NCI-H1105 (cell line): ENCODE measurements at regions not wholly inside any gene's neighbourhood (a gene's known extent, or its start where the extent isn't known, plus 50 kb on each side); places are given as distances from the start of the nearest gene placed in this dataset.
A peak's percentile ranks its signal among the peaks of the same experiment; 100 is the strongest.

Source experiments
- DNase-seq: peaks from one replicate; lab custom pipeline; 2025; lab: John Stamatoyannopoulos, UW

- no peak for DNase-seq
Measured at GRCh38 chr4:163622379-163623035, 128.0 kb downstream of the TMA16 start.

- DNase-seq: no peak
Measured at GRCh38 chr4:163623787-163624186, 129.3 kb downstream of the TMA16 start.

- DNase-seq: no peak
Measured at GRCh38 chr4:163624727-163625126, 130.2 kb downstream of the TMA16 start.

- DNase-seq: no peak
Measured at GRCh38 chr4:163631288-163631687, 136.8 kb downstream of the TMA16 start.

GRCh38 chr4:163638909-163639308, 144.4 kb downstream of the TMA16 start:
- DNase-seq: no peak

- DNase-seq: no peak
Measured at GRCh38 chr4:163649557-163650091, 155.1 kb downstream of the TMA16 start.

- no peak for DNase-seq
Measured at GRCh38 chr4:163651761-163652160, 157.3 kb downstream of the TMA16 start.

GRCh38 chr4:163654621-163655020, 160.1 kb downstream of the TMA16 start:
- DNase-seq: no peak

DNA sequence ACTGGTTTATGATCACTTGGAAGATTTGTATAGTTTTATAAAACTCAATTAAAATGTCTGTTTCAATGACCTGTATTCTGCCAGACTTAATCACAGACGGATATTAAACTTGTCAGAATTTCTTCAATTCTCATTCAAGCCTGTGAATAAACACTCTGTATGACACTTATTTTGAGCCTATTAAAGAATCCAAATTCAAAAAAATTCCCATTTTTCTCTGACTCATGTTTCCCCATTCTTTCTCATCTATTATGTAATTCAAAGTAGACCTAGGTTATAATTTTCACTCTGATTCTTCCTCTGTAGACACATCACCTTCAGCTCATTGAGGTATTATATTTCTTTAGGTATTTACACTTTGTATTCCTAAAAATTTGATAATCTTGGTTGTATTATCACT, 166.1 kb downstream of the TMA16 start:
- DNase-seq: no peak

DNA sequence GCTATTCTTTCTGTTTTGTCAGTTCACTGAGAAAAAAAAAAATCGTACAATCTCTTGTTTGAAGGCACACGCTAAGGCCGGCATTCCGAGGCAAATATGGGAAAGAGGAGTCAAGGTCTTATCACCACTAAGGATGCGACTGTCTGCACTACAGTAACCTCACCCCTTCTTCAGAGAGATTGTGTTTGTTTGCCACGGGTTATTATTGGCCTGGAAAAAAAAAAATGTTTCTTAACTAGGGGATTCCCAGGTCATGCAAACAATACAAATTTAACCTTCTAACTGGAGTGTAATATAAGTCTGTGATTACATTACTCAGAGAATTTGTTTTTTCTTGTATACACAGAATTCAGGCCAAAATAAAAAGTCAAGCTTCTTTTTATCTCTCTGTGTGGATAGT, 168.3 kb downstream of the TMA16 start:
- no peak for DNase-seq

GRCh38 chr4:163663454-163664225, 169.2 kb downstream of the TMA16 start:
- no peak for DNase-seq

DNA sequence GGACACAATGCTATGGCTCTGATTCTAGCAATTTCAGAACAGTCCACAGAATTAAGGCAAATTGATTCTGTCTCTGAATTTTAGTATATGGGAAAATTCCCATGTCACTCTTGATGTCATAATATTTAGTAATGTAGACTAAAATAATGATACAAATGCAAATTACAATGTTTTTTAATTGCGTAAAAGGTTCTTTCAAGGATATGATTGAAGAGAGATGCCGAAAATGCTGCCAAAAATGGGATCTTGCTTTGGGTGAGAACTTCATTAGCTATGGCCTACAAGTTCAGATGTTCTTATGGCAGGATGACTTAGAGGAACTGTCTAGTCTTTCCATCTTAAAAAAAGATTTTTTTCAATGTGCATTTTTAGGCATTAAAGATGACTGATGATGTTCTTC, 170.6 kb downstream of the TMA16 start:
- no peak for DNase-seq

GRCh38 chr4:163665521-163666331, 171.2 kb downstream of the TMA16 start:
- DNase-seq: no peak

DNA sequence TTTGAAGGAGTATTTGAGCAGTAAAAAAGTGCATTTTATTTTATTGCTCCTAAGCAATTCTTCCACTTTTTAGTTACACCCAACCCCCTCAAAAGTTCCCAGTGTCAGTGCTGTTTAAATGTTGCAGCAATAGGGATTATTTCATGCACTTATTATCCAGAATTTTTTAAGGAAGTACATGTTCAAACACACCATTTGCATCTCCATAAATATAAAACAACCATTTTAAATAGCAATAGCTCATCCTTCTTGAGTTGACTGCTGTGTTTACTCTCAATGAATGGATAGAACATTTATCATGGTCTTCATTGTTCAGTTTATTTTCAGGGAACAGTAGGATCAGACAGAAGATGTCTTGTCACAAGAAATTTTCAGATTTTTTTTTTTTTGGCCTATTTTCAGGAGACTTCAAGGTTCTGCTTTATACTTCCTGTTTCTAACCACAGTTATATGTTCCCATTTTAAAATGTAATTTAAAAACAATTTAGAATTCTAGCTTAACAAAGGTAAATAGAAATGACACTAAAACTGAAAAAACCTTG, 171.9 kb downstream of the TMA16 start:
- DNase-seq: no peak

DNA sequence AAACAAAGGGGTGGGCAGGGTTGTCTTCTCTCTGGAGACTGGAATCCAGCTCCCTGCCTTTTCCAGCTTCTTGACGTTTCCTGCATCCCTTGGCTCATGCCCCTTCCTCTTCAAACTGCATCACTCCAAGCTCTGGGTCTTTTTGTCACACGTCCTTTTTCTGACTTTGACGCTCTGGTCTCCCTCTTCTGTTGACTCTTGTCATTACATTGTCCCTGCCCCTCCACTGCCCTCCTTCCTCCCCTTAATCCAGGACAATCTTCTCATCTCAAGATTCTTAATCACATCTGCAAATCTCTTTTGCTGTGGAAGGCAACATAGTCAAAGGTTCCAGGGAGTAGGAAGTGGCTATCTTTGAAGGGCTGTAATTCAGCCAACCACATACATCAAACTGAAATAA, 178.3 kb downstream of the TMA16 start:
- no peak for DNase-seq

DNA sequence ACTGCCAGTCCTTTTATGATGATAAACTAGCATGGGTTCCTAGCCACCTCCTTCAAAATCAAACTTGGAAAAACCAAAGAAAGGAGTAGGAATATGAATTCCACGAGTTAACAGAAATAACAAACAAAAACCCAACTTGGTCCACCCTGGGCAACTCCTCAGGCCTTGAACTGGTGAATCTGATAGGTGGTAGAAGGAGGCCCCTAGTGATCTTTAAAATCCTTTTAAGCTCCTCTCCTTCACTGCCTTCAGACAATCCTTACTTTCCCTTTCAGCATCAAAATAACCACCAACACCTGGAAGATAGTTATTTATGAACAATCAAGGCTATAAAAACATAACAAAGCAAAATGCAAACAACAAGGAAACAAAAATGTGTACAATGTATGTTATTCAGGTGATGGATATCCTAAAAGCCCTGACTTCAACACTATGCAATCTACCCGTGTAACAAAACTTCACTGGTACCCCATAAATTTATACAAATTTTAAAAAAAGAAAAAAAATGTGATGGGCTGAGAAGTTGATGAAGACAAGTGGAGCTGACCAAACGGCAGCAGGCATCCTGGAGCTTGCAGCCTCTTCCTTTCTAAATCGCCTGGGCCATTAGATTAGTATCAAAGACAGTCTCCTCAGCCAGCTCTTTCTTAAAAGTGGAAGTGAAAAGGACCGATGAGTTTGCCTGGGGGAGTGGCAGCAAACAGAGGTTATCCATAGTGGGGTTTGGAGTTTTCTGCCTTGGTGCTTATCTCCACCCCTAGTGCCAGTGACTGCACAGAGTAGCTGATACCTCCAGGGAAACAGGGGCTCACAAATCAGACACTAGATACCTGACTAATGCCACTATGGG, 179.6 kb downstream of the TMA16 start:
- no peak for DNase-seq

- DNase-seq: no peak
Measured at GRCh38 chr4:163679189-163679588, 184.7 kb downstream of the TMA16 start.

- no peak for DNase-seq
Measured at GRCh38 chr4:163680386-163681098, 186.1 kb downstream of the TMA16 start.

DNA sequence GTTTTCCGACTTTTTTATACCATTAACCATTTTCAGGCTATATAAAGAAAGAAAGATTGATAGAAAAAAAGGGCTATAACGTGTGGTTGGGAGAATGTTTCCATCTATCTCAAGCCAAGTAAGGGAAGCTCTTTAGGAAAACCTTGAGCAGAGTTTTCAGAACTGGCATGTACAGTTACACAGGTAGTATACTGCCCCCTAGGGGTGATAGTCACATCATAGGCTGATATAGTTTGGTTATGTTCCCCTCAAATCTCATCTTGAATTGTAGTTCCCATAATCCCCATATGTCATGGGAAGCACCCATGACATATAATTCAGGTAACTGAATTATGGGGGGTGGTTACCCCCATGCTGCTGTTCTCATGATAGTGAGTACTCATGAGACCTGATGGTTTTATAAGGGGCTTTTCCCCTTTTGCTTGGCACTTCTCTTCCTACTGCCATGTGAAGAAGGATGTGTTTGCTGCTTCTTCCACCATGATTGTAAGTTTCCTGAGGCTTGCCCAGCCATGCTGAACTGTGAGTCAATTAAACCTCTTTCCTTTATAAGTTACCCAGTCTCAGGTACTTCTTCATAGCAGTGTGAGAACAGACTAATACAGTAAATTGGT, 186.8 kb downstream of the TMA16 start:
- DNase-seq: peak; percentile 14

DNA sequence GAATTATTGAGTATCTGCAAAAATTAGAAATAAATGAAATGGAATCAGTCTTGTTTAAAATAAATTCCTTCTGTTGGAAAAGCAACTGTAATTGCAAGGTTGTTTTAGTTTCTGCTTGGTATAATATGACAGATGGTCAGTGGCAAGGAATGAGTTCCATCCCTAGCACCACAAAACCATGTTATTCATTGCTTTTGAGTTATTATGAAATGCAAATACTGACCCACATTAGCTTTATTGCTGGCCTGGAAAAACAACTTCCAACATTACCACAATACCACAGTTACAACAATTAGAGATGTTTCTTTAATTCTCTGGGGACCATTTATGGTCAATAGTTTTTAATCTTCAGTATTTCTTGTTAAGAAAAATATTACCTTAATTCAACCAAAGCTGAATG, 194.4 kb downstream of the TMA16 start:
- no peak for DNase-seq
